Stomach (tissue), 4 donors: ENCODE measurements at regions not wholly inside any gene's neighbourhood (a gene's known extent, or its start where the extent isn't known, plus 50 kb on each side); places are given as distances from the start of the nearest gene placed in this dataset.

Source experiments
- POLR2A ChIP-seq, 4 donors: fragments of 450-650 bp; IDR thresholded peaks; one replicate each; pipeline ENCODE4 v1.6.1; 2016; ENCODE audit warnings: antibody characterized with exemption in 4 of 4, control low read depth in 2 of 4, mild to moderate bottlenecking in 1 of 4, moderate library complexity in 1 of 4
- POLR2AphosphoS5 ChIP-seq, 3 donors: sonication (generic); formaldehyde crosslinking; IDR thresholded peaks; one replicate each; pipeline ENCODE4 v1.6.1; 2016; ENCODE audit warnings: antibody characterized with exemption in 3 of 3
- TF ChIP-seq, protein P1 (sequence below), 7 experiments: fragments of 450-650 bp in 4 of 7; fragments of 200-600 bp in 3 of 7; sonication (generic) in 3 of 7; IDR thresholded peaks; one replicate each; pipeline ENCODE4 v1.5.1; 2016 to 2019; ENCODE audit warnings: antibody characterized with exemption in 7 of 7, control low read depth in 2 of 7, mild to moderate bottlenecking in 1 of 7

DNA sequence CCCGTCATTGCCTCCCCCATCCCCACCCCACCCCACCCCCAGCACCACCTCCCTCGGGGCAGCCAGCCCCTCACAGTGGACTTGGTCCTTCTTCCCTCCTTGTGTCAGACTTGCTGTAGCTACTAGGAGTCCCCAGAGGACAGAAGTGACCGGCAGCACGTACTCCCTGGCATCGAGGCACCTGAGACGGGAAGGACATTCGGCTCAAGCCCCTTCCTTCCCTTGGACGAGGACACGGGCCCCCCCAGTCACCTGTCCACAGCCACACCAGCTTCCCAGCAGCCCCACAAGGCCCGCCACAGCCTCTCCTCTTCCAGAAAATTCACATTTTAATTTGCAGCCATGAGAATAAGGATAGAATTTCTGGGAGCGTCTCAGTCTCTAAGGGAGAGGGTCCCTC lies 267.8 kb upstream of the SHH start:
- TF ChIP-seq, protein P1, sequence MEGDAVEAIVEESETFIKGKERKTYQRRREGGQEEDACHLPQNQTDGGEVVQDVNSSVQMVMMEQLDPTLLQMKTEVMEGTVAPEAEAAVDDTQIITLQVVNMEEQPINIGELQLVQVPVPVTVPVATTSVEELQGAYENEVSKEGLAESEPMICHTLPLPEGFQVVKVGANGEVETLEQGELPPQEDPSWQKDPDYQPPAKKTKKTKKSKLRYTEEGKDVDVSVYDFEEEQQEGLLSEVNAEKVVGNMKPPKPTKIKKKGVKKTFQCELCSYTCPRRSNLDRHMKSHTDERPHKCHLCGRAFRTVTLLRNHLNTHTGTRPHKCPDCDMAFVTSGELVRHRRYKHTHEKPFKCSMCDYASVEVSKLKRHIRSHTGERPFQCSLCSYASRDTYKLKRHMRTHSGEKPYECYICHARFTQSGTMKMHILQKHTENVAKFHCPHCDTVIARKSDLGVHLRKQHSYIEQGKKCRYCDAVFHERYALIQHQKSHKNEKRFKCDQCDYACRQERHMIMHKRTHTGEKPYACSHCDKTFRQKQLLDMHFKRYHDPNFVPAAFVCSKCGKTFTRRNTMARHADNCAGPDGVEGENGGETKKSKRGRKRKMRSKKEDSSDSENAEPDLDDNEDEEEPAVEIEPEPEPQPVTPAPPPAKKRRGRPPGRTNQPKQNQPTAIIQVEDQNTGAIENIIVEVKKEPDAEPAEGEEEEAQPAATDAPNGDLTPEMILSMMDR (IDR thresholded peaks at IDR 0.05): no peak
- TF ChIP-seq POLR2AphosphoS5 (IDR thresholded peaks at IDR 0.05): no peak
- no peak for TF ChIP-seq POLR2A (IDR thresholded peaks at IDR 0.05)
